A673 (cell line): ENCODE measurements at regions not wholly inside any gene's neighbourhood (a gene's known extent, or its start where the extent isn't known, plus 50 kb on each side); places are given as distances from the start of the nearest gene placed in this dataset.
A peak's percentile ranks its signal among the peaks of the same experiment; 100 is the strongest.
"Not testable (repeated sequence)": the region's sequence is repeated elsewhere in the genome, so short reads cannot be mapped to it uniquely, and the experiment has no call there.

Experiments used
- BruUV-seq: library from RNA; stranded (reverse); fragments of 400-500 nt; replicated peaks from 2 replicates; lab custom pipeline; 2021; lab: Mats Ljungman, UMichigan
- CTCF ChIA-PET: fragments of 300-600 bp; sonication (Branson Sonifier 250); formaldehyde crosslinking; loops from one replicate; lab custom pipeline; 2022; ENCODE audit warnings: antibody characterized with exemption; lab: Charles Lee
- POLR2A ChIA-PET: fragments of 300-600 bp; sonication (Branson Sonifier 250); formaldehyde crosslinking; loops from one replicate; lab custom pipeline; 2022; ENCODE audit warnings: antibody characterized with exemption; ENCODE audit not compliant: low non-redundant PET; lab: Charles Lee
- DNase-seq: peaks from one replicate; pipeline ENCODE4 v3.0.0-alpha.2; 2015; ENCODE audit warnings: low spot score
- H3K27ac ChIP-seq: fragments of 200-600 bp; sonication (generic); 2 replicates; pipeline ENCODE4 v1.5.1; 2016; ENCODE audit warnings: mixed run types, low read depth, mild to moderate bottlenecking, mixed read lengths, antibody characterized with exemption, low read length; ENCODE audit not compliant: poor library complexity, severe bottlenecking
- H3K27me3 ChIP-seq: fragments of 200-600 bp; sonication (generic); replicated peaks from 2 replicates; pipeline ENCODE4 v1.6.1; 2017; ENCODE audit warnings: mixed run types, low read depth, mild to moderate bottlenecking, mixed read lengths, antibody characterized with exemption, low read length; ENCODE audit not compliant: insufficient read depth, poor library complexity
- H3K36me3 ChIP-seq: fragments of 200-600 bp; sonication (generic); 2 replicates; pipeline ENCODE4 v1.6.1; 2016; ENCODE audit warnings: mixed run types, mild to moderate bottlenecking, mixed read lengths, antibody characterized with exemption, low read length; ENCODE audit not compliant: insufficient read depth, poor library complexity, severe bottlenecking
- H3K4me1 ChIP-seq: fragments of 200-600 bp; sonication (generic); 2 replicates; pipeline ENCODE4 v1.6.1; 2017; ENCODE audit warnings: mixed run types, mild to moderate bottlenecking, mixed read lengths, antibody characterized with exemption, low read length; ENCODE audit not compliant: insufficient read depth, poor library complexity, severe bottlenecking
- H3K4me3 ChIP-seq: fragments of 200-600 bp; sonication (generic); 2 replicates; pipeline ENCODE4 v1.5.1; 2016; ENCODE audit warnings: low read depth, mixed run types, mild to moderate bottlenecking, mixed read lengths, low read length; ENCODE audit not compliant: poor library complexity, severe bottlenecking
- H3K9me3 ChIP-seq: fragments of 200-600 bp; sonication (generic); 2 replicates; pipeline ENCODE4 v1.6.1; 2016; ENCODE audit warnings: mixed run types, low read depth, mild to moderate bottlenecking, mixed read lengths, antibody characterized with exemption, low read length; ENCODE audit not compliant: poor library complexity, severe bottlenecking
- CTCF ChIP-seq: fragments of 300-800, 200-600 bp; sonication (generic); conservative IDR thresholded peaks from 2 replicates; pipeline ENCODE4 v1.5.1; 2017; ENCODE audit warnings: low read depth, mild to moderate bottlenecking, antibody characterized with exemption, low read length, moderate library complexity, mixed read lengths
- intact Hi-C: fragments of 100-400 bp; cut with micrococcal nuclease; formaldehyde crosslinking; loops from one replicate; pipeline ENCODE4 v1.10.0; 2022; ENCODE audit not compliant: unreplicated experiment

DNA sequence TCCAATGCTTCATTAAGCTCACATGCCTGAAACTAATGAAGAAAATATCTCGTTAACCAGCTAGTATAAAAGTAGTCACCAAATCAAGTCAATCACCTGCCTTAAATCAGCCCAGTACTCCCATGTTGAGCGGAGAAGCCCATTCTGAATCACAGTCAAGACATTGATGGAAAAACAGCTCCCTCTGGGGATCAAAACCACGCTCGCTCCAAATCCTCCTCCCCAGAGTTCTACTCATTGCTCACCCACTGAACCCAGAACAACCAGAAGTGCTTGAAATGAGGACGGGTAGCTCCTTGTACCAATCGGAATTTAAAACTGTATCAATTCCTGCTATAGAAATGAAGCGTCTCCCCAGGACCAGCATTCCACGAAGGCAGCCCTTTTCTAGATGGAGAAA is 90.0 kb upstream of the ZNF195 start:
- H3K27ac ChIP-seq, H3K9me3 ChIP-seq, POLR2A ChIA-PET, BruUV-seq, CTCF ChIA-PET, H3K36me3 ChIP-seq, H3K4me1 ChIP-seq, intact Hi-C loops, H3K27me3 ChIP-seq, DNase-seq, H3K4me3 ChIP-seq: not testable (repeated sequence)

GRCh38 chr11:3467599-3467998 is 88.7 kb upstream of the ZNF195 start:
- H3K27me3 ChIP-seq, H3K36me3 ChIP-seq, CTCF ChIA-PET, intact Hi-C loops, H3K9me3 ChIP-seq, BruUV-seq, H3K4me3 ChIP-seq, DNase-seq, H3K27ac ChIP-seq, POLR2A ChIA-PET, H3K4me1 ChIP-seq: not testable (repeated sequence)

- POLR2A ChIA-PET, H3K27me3 ChIP-seq, CTCF ChIA-PET, DNase-seq, H3K27ac ChIP-seq, H3K36me3 ChIP-seq, H3K4me1 ChIP-seq, BruUV-seq, H3K4me3 ChIP-seq, H3K9me3 ChIP-seq: not testable (repeated sequence)
- intact Hi-C loops, result loop anchor here (10.0 kb wide), 1 partner anchor 149 kb away; no protein-coding TSS in a partner anchor
Measured at GRCh38 chr11:3455666-3456065, 76.7 kb upstream of the ZNF195 start.

GRCh38 chr11:3454844-3455243 is 75.9 kb upstream of the ZNF195 start:
- POLR2A ChIA-PET, BruUV-seq, CTCF ChIA-PET, H3K27ac ChIP-seq, H3K9me3 ChIP-seq, H3K27me3 ChIP-seq, H3K4me1 ChIP-seq, H3K4me3 ChIP-seq, H3K36me3 ChIP-seq: not testable (repeated sequence)
- TF ChIP-seq CTCF, result peak; percentile 63
- DNase-seq, result peak; percentile 55
- intact Hi-C loops, result loop anchor here (10.0 kb wide), 1 partner anchor 150 kb away; no protein-coding TSS in a partner anchor

GRCh38 chr11:3453596-3454256 is 74.8 kb upstream of the ZNF195 start:
- DNase-seq, result peak; percentile 67
- intact Hi-C loops, result loop anchor here (10.0 kb wide), 1 partner anchor 151 kb away; no protein-coding TSS in a partner anchor
- BruUV-seq, H3K4me1 ChIP-seq, H3K27ac ChIP-seq, H3K9me3 ChIP-seq, H3K36me3 ChIP-seq, H3K4me3 ChIP-seq, POLR2A ChIA-PET, H3K27me3 ChIP-seq: not testable (repeated sequence)
- CTCF ChIA-PET, result interaction anchor here (0.6 kb wide), 1 partner anchor 400 kb away, joined by 3 read pairs; no protein-coding TSS in a partner anchor

- H3K27me3 ChIP-seq, H3K36me3 ChIP-seq, DNase-seq, H3K4me1 ChIP-seq, CTCF ChIA-PET, H3K9me3 ChIP-seq, BruUV-seq, H3K27ac ChIP-seq, H3K4me3 ChIP-seq: not testable (repeated sequence)
- intact Hi-C loops, result loop anchor here (10.0 kb wide), 1 partner anchor 154 kb away; no protein-coding TSS in a partner anchor
- POLR2A ChIA-PET, result interaction anchor here (0.7 kb wide), 1 partner anchor 21 kb away, joined by 3 read pairs; no protein-coding TSS in a partner anchor
Measured at GRCh38 chr11:3450822-3451221, 71.9 kb upstream of the ZNF195 start.

DNA sequence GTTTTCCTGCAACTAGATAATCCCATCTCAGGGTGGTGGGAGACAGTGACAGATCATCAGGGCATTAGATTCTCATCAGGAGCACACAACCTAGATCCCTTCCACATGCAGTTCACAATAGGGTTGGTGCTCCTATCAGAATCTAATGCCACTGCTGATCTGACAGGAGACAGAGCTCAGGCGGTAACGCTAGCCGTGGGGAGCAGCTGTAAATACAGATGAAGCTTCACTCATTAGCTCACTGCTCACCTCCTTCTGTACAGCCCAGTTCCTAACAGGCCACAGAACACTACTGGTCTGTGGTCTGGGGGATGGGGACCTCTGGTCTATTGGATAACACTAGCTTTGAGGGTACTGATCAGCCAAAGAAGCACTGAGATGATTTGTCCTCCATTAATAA is 66.6 kb upstream of the ZNF195 start:
- intact Hi-C loops, H3K27me3 ChIP-seq, CTCF ChIA-PET, DNase-seq, POLR2A ChIA-PET, H3K4me1 ChIP-seq, H3K9me3 ChIP-seq, H3K27ac ChIP-seq, BruUV-seq, H3K36me3 ChIP-seq, H3K4me3 ChIP-seq: not testable (repeated sequence)
